Astrocyte of the hippocampus (primary cell): ENCODE measurements at regions not wholly inside any gene's neighbourhood (a gene's known extent, or its start where the extent isn't known, plus 50 kb on each side); places are given as distances from the start of the nearest gene placed in this dataset.
A peak's percentile ranks its signal among the peaks of the same experiment; 100 is the strongest.
"Not testable (repeated sequence)": the region's sequence is repeated elsewhere in the genome, so short reads cannot be mapped to it uniquely, and the experiment has no call there.

Source experiments
- DNase-seq: peaks from one replicate; pipeline ENCODE4 v3.0.0; 2011; ENCODE audit warnings: low read depth, low spot score

GRCh38 chr14:97785495-97785894 lies 988.3 kb downstream of the VRK1 start:
- DNase-seq = no peak

- DNase-seq = no peak
These were observed 991.2 kb downstream of the VRK1 start for GRCh38 chr14:97788364-97788763.

- no peak for DNase-seq
These were observed 991.8 kb downstream of the VRK1 start for GRCh38 chr14:97788846-97789526.

- DNase-seq = no peak
These were observed 993.9 kb downstream of the VRK1 start for GRCh38 chr14:97791072-97791471.

- DNase-seq = no peak
These were observed 994.7 kb downstream of the VRK1 start for GRCh38 chr14:97791906-97792305.

GRCh38 chr14:97796511-97796910 lies 999.3 kb downstream of the VRK1 start:
- no peak for DNase-seq

GRCh38 chr14:97798176-97798575 lies 1001.0 kb downstream of the VRK1 start:
- DNase-seq = no peak

GRCh38 chr14:97802430-97803373 lies 1005.5 kb downstream of the VRK1 start:
- DNase-seq = peak; percentile 45

- DNase-seq = no peak
These were observed 1006.9 kb downstream of the VRK1 start for GRCh38 chr14:97804056-97804455.

GRCh38 chr14:97806891-97807290 lies 1009.7 kb downstream of the VRK1 start:
- peak; percentile 47 for DNase-seq

- not testable (repeated sequence) for DNase-seq
These were observed 1011.4 kb downstream of the VRK1 start for GRCh38 chr14:97808541-97808940.

GRCh38 chr14:97813556-97813955 lies 1016.4 kb downstream of the VRK1 start:
- no peak for DNase-seq

- DNase-seq = no peak
These were observed 1023.6 kb downstream of the VRK1 start for GRCh38 chr14:97820781-97821180.

- DNase-seq = no peak
These were observed 1027.0 kb downstream of the VRK1 start for GRCh38 chr14:97824218-97824617.

GRCh38 chr14:97827746-97828145 lies 1030.6 kb downstream of the VRK1 start:
- DNase-seq = no peak

GRCh38 chr14:97832776-97833175 lies 1035.6 kb downstream of the VRK1 start:
- no peak for DNase-seq

GRCh38 chr14:97838986-97839385 lies 1041.8 kb downstream of the VRK1 start:
- DNase-seq = no peak

GRCh38 chr14:97840159-97840558 lies 1043.0 kb downstream of the VRK1 start:
- DNase-seq = no peak

GRCh38 chr14:97841762-97842161 lies 1044.6 kb downstream of the VRK1 start:
- DNase-seq = no peak

GRCh38 chr14:97843066-97843465 lies 1045.9 kb downstream of the VRK1 start:
- no peak for DNase-seq

GRCh38 chr14:97844042-97844441 lies 1046.9 kb downstream of the VRK1 start:
- DNase-seq = no peak

GRCh38 chr14:97846156-97846555 lies 1049.0 kb downstream of the VRK1 start:
- no peak for DNase-seq
